Sigmoid colon (tissue), 6 donors: ENCODE measurements at regions not wholly inside any gene's neighbourhood (a gene's known extent, or its start where the extent isn't known, plus 50 kb on each side); places are given as distances from the start of the nearest gene placed in this dataset.

Source experiments
- DNase-seq: peaks from one replicate; pipeline ENCODE4 v3.0.0-alpha.2; 2019
- H3K27ac ChIP-seq, 4 donors: fragments of 200-600 bp; sonication (generic); one replicate each; pipeline ENCODE4 v1.5.1; 2016 to 2019; ENCODE audit warnings: mild to moderate bottlenecking in 1 of 4
- H3K27me3 ChIP-seq, 3 donors: fragments of 200-600 bp; sonication (generic); one replicate each; pipeline ENCODE4 v1.5.1; 2019; ENCODE audit warnings: mild to moderate bottlenecking in 1 of 3
- H3K36me3 ChIP-seq, 4 donors: fragments of 200-600 bp; sonication (generic); one replicate each; pipeline ENCODE4 v1.5.1; 2016 to 2019
- H3K4me1 ChIP-seq, 4 donors: fragments of 200-600 bp; sonication (generic); one replicate each; pipeline ENCODE4 v1.5.1; 2017 to 2019
- H3K4me3 ChIP-seq, 4 donors: fragments of 200-600 bp; sonication (generic); one replicate each; pipeline ENCODE4 v1.5.1; 2017 to 2019; ENCODE audit warnings: mild to moderate bottlenecking in 2 of 4, moderate library complexity in 1 of 4
- H3K9me3 ChIP-seq, 4 donors: fragments of 200-600 bp in 3 of 4; sonication (generic) in 3 of 4; one replicate each; pipeline versions ENCODE4 v1.5.1 to v1.6.1; 2013 to 2019
- CTCF ChIP-seq, 4 experiments: fragments of 450-650 bp in 3 of 4; fragments of 200-600 bp in 1 of 4; IDR thresholded peaks; one replicate each; pipeline ENCODE4 v1.5.1; 2016 to 2019; ENCODE audit warnings: antibody characterized with exemption in 4 of 4, mild to moderate bottlenecking in 3 of 4, moderate library complexity in 2 of 4
- EP300 ChIP-seq, 4 donors: sonication (generic); formaldehyde crosslinking; IDR thresholded peaks; one replicate each; pipeline ENCODE4 v1.6.1; 2017; ENCODE audit warnings: antibody characterized with exemption in 4 of 4
- POLR2A ChIP-seq, 2 donors: fragments of 450-650 bp; IDR thresholded peaks; one replicate each; pipeline ENCODE4 v1.6.1; 2016; ENCODE audit warnings: antibody characterized with exemption in 2 of 2, mild to moderate bottlenecking in 2 of 2, moderate library complexity in 2 of 2
- POLR2AphosphoS5 ChIP-seq, 4 donors: sonication (generic); formaldehyde crosslinking; IDR thresholded peaks; one replicate each; pipeline ENCODE4 v1.6.1; 2017; ENCODE audit warnings: antibody characterized with exemption in 4 of 4
- WGBS, 2 donors: extraction: QIAGEN DNeasy Blood & Tissue Kit; methylation state at CpG; one replicate each; pipeline ENCODE4 v1.1.7; 2013; 5-methylcytosine and 5-hydroxymethylcytosine counted together
- intact Hi-C: fragments of 100-400 bp; cut with DNase I; formaldehyde crosslinking; loops from one replicate; pipeline ENCODE4 v1.15.1; 2023
- donor health status: healthy with polysubstance abuse.
- donor health status: healthy.

DNA sequence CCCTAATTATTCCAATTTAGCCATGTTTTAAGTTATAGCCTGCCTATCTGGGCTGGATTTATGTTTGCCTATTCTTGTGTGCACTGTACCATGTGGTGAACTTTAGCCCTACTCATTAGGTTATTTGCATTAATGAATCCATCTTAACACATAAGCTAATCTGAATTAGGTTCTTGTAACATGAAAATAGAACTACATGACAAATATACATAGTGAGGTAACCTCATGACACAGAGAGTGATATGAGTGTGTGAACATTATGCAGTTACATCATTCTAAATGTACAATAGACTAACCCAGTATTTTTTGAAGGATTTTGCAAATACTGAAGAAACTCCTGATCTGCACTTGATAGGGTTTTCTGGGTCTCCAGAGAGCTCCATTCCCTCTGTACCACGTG, 733.7 kb upstream of the CITED2 start:
- no peak for DNase-seq
- WGBS, 2 donors = 84 to 86% methylated on average over 1 of the region's 1 CpG
- intact Hi-C loops = no loop called here
- H3K4me3 ChIP-seq = no peak overlapping the region
- H3K9me3 ChIP-seq = no peaks in the 10 kb centered on the region
- peaks cover 0 to 6% (median 0%) of the 10 kb centered on the region in 4 donors for H3K4me1 ChIP-seq
- no peak for TF ChIP-seq POLR2AphosphoS5 (IDR thresholded peaks at IDR 0.05)
- TF ChIP-seq CTCF (IDR thresholded peaks at IDR 0.05) = no peak
- no peak for TF ChIP-seq POLR2A (IDR thresholded peaks at IDR 0.05)
- TF ChIP-seq EP300 (IDR thresholded peaks at IDR 0.05) = no peak
- no peaks in the 10 kb centered on the region for H3K36me3 ChIP-seq
- no peaks in the 10 kb centered on the region for H3K27me3 ChIP-seq
- no peak overlapping the region for H3K27ac ChIP-seq

- H3K27ac ChIP-seq = no peak overlapping the region
- H3K4me1 ChIP-seq = peaks cover 0 to 6% (median 0%) of the 10 kb centered on the region in 4 donors
- intact Hi-C loops = no loop called here
- no peaks in the 10 kb centered on the region for H3K27me3 ChIP-seq
- no peaks in the 10 kb centered on the region for H3K36me3 ChIP-seq
- TF ChIP-seq CTCF (IDR thresholded peaks at IDR 0.05) (no peak), POLR2A (IDR thresholded peaks at IDR 0.05) (no peak), POLR2AphosphoS5 (IDR thresholded peaks at IDR 0.05) (no peak), EP300 (IDR thresholded peaks at IDR 0.05) (no peak)
- DNase-seq = no peak
- no peak overlapping the region for H3K4me3 ChIP-seq
- no peaks in the 10 kb centered on the region for H3K9me3 ChIP-seq
Measured at GRCh38 chr6:140107216-140107615, 732.8 kb upstream of the CITED2 start.

DNA sequence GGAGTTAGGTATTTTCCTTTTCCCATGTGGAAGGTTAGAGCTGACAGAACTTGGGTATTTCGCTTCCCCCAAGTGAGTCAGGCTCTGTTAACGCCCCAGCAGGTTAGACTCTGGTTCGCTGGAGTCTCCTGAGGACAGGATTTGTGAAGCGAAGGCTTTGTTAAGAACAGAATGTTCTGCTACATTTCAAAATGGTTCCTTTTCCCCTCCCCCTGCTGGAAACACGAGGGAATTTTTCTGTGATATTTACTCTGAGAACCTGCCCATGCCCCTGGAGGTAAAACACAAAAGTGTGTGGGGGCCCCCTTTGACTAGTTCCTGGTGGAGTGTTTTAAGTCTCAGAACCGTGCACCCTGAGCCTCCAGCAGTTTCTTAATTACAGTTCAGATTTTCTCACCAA, 731.4 kb upstream of the CITED2 start:
- no peak for DNase-seq
- intact Hi-C loops = no loop called here
- no peak overlapping the region for H3K27ac ChIP-seq
- peak in 1 of 4 donors; percentile 41 for TF ChIP-seq EP300 (IDR thresholded peaks at IDR 0.05)
- no peak for TF ChIP-seq CTCF (IDR thresholded peaks at IDR 0.05)
- no peaks in the 10 kb centered on the region for H3K27me3 ChIP-seq
- no peaks in the 10 kb centered on the region for H3K9me3 ChIP-seq
- no peak overlapping the region for H3K4me3 ChIP-seq
- H3K4me1 ChIP-seq = peaks cover 0 to 15% (median 6%) of the 10 kb centered on the region in 4 donors
- H3K36me3 ChIP-seq = no peaks in the 10 kb centered on the region
- 69 to 79% methylated on average over 6 of the region's 6 CpGs for WGBS, 2 donors

DNA sequence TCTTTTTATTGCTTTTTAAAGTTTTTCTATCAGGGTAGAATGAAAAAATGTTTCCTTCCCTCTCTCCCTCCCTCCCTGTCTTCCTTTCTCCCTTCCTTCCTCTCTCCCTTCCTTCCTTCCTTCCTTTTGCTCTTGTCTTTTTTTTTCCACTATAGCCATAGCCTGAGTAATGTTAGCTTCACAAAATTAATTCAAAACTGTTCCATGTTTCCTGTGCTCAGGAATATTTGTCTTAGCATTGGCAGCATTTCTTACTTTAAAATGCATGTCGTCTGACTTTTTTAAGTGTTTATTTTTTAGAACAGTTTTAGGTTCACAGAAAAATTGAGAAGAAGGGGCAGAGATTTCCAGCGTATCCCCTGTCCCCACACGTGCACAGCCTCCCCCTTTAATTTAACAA, 730.8 kb upstream of the CITED2 start:
- intact Hi-C loops = no loop called here
- Histone ChIP-seq H3K9me3 (no peaks in the 10 kb centered on the region), H3K4me1 (peaks cover 0 to 16% (median 7%) of the 10 kb centered on the region in 4 donors), H3K27me3 (no peaks in the 10 kb centered on the region), H3K4me3 (no peak overlapping the region), H3K36me3 (no peaks in the 10 kb centered on the region), H3K27ac (no peak overlapping the region)
- TF ChIP-seq CTCF (IDR thresholded peaks at IDR 0.05) = no peak
- no peak for TF ChIP-seq EP300 (IDR thresholded peaks at IDR 0.05)
- no peak for TF ChIP-seq POLR2A (IDR thresholded peaks at IDR 0.05)
- TF ChIP-seq POLR2AphosphoS5 (IDR thresholded peaks at IDR 0.05) = no peak
- DNase-seq = no peak
- WGBS, 2 donors = 81 to 83% methylated on average over 3 of the region's 3 CpGs

GRCh38 chr6:140101818-140102217, 727.4 kb upstream of the CITED2 start:
- no peak for DNase-seq

More at GRCh38 chr6:140101818-140102217, 727.4 kb upstream of the CITED2 start:
- no peaks in the 10 kb centered on the region for H3K9me3 ChIP-seq
- H3K36me3 ChIP-seq = no peaks in the 10 kb centered on the region
- peaks cover 0 to 13% (median 5%) of the 10 kb centered on the region in 4 donors for H3K4me1 ChIP-seq
- H3K27me3 ChIP-seq = no peaks in the 10 kb centered on the region
- H3K27ac ChIP-seq = no peak overlapping the region
- intact Hi-C loops = no loop called here
- TF ChIP-seq EP300 (IDR thresholded peaks at IDR 0.05) (no peak), POLR2A (IDR thresholded peaks at IDR 0.05) (no peak), CTCF (IDR thresholded peaks at IDR 0.05) (no peak), POLR2AphosphoS5 (IDR thresholded peaks at IDR 0.05) (no peak)
- no peak overlapping the region for H3K4me3 ChIP-seq
